Hematopoietic multipotent progenitor cell treated with erythropoietin and hydrocortisone succinate and interleukin-3 and kit ligand, for 15 days (in vitro differentiated cells): ENCODE measurements at regions not wholly inside any gene's neighbourhood (a gene's known extent, or its start where the extent isn't known, plus 50 kb on each side); places are given as distances from the start of the nearest gene placed in this dataset.
"Not testable (repeated sequence)": the region's sequence is repeated elsewhere in the genome, so short reads cannot be mapped to it uniquely, and the experiment has no call there.

Experiments
- DNase-seq: peaks from one replicate; pipeline ENCODE4 v3.0.0-alpha.2; 2015; ENCODE audit warnings: low spot score

DNA sequence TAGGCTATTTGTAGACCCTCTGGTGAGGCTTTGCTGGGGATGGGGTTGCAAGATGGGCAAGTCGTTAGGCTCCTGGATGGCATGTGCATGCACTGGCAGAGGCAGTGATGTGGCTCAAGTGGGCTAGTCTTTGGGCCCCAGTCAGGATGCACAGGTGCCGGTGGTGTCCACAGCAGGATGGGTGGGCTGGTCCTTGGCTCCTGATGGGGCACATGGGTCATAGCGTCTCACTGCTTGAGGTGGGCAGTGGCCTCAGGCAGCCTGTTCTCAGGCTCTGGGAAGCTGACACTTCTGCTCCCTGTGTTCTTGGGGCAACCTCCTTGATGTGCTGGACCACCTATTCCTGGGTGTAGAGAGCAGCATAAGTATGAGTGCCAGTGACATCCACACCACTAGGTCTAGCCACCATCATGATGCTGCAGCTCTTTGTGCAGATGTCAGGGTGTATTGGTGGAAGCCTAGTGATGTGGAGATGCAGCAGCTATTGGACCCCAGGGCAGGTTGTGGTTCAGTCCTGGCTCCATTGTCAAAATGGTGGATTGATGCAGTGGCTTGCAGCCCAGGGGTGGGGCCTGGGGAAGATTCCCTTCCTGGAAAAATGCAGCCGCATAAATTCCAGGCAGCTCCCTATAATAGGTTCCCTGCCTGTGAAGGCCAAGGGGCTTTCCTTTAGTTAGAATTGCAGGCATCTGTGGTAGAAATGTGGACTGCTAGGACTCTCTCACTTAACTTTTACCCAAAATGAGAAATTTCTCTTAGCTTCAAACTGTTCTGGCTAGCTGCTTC, 742.5 kb upstream of the MDGA2 start:
- DNase-seq, result no peak

DNA sequence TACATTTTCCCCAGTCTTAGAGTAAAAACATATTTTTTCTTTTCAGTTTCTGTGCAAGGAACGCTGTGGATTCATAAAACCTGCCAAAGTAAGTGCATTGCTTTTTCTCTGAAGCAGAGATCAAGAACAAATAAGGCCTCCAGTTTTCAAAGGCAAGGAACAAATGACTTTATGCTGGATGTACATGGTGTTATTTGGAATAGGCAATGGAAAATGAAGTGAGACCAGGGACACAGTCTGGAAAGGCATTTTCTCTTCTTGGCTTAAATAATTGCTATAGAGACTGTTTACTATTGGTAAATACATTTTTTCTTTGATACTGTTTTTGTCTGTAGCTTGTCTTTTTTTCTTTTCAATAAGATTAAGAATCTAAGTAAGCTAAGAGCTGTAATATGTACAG, 725.9 kb upstream of the MDGA2 start:
- DNase-seq, result no peak

GRCh38 chr14:48398675-48399282, 723.4 kb upstream of the MDGA2 start:
- DNase-seq, result no peak

DNA sequence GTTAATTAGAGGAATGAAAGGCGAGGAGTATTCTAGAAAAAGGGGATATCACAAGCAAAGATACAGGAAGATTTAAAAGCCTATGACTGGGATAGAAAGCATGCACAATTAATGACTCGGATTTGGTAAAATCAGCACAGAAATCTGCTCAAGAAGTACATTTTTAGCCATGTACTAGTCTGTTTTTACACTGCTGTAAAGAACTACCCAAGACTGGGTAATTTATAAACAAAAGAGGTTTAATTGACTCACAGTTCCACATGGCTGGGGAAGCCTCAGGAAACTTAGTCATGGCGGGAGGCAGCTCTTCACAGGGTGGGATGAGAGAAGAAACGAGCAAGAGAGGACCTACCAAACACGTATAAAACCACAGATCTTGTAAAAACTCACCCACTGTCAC, 716.3 kb upstream of the MDGA2 start:
- DNase-seq, result no peak

DNA sequence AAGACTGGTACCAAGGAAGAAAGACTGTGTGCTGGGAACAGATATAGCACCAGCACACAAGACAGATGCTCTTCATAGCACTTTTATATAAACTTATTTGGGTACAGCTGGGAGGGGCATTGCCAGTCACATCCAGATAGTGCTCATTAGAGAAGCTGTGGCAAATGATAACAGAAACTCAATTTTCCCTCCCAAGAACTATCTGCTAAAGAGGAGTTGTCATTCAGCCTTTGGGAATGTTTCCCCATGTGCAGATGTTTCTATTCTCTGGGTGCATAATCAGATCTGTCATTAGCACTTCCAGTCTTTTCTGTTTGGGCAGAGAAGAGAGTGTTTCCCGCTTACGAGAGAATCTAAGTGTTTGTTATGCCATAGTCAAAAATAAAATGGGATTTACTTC, 714.9 kb upstream of the MDGA2 start:
- DNase-seq, result no peak

DNA sequence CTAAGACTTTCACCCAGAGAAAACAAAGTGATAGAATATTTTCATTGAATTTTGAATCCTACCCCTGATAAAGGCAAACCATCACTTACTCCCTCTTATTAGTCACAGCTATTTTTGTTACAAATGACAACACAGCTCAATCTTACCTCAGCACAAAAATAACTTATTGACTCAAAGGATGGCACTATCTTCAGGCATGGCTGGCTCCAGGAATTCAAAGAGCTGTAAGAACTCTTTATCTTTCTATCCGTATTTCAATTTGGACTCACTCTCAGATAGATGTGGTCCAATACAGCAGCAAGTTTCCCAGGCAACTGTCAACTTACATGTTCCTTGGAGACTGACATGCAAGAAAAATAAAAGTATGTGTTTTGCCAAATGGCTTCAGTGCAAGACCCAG, 709.4 kb upstream of the MDGA2 start:
- no peak for DNase-seq

DNA sequence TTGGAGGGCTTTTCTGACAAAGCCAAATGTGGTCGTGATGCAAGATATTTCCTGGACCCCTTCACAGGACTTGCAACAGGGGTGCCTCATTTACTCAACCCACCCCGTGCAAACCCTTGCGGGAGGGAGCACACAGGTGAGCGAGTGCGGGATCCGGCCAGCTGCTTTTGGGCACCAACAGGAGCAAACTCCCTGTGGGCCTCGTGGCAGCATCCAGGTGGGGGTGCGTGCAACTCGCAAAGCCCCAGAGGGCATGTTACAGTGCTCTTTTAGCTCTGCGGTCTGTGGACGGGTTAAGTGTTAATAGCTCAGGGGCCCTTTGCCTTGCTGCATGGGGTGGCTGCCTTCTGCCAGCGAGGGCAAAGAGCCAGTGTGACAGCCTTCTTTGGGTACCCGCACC, 707.6 kb upstream of the MDGA2 start:
- no peak for DNase-seq

DNA sequence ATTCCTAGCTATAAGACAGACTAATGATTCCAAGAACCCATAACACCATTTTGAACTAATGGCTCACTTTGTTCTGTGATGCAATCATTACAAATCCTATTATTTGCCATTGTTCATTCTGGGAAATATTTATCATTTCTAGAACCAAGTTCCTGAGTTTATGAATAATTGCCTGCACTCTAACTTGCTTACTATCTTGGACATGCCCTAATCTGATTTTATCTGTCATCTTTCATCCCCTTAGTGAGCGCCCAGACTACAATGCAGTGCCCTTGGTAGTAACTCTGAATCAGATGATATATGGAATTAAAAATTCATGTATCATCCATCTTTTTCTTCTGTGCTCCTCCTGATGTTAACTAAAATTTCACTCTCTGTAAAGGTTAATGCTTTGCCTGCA, 703.1 kb upstream of the MDGA2 start:
- DNase-seq, result no peak

- no peak for DNase-seq
These were observed 698.6 kb upstream of the MDGA2 start for GRCh38 chr14:48373981-48374380.

DNA sequence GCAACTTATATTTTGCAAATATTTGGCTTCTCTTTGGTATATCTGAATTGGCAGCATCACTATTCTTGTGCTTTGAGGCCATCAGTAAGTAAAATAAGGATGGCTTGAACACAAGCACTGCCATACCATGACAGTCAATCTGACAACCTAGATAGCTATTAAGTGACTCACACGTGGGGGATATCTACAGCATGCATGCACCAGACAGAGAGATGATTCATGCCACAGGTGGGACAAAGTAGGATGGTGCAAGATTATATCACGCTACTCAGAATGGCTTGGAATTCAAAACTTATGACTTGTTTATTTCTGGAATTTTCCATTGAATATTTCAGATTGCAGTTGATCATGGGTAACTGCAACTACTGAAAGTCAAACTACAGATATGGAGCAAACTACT, 675.6 kb upstream of the MDGA2 start:
- DNase-seq, result no peak

- no peak for DNase-seq
These were observed 674.3 kb upstream of the MDGA2 start for GRCh38 chr14:48349689-48350088.

DNA sequence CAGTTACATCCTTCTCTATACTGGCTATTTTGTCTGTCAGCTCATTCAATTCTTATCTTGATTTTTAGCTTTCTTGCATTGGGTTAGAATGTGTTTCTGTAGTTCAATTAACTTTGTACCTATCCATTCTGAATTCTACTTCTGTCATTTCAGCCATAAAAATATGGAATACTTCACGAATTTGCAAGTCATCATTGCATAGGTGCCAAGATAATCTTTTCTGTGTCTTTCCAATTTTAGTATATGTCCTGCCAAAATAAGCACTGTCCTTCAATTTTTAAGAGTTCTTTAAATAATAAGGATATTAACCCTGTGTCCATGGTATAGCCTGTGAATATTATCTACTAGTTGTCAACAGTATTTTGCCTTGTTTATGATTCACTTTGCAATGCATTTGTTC, 665.7 kb upstream of the MDGA2 start:
- DNase-seq, result no peak

DNA sequence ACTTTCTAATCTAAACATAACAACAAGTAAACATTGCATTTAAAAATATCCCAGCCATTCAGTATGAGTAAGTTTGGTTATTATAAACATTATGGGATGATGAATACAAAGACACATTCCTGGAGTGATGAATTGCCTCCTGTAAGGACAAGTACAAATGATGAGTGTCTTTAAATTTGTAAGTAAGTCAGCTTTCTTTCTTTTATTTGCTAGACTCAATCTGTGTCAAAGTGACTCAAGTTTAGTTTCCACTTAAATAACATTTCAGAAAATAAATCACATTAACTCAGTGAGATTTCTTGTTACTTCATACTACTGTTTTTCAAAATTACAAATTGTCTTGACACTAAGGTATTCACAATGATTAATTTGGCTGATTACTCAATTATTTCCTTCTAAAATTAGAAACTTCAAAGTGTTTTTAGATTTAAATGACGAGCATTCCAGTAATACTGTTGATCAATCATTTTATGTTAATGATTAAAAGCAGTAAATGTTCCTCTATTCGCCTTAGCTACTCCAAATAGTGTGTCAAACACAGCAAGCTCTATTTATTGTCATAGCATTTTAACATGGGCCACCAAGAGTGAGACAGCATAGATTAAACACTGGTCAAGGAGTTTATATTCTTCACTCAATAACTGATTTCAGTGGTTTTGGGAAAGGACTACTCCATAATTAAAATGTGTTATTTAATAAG, 658.0 kb upstream of the MDGA2 start:
- no peak for DNase-seq

DNA sequence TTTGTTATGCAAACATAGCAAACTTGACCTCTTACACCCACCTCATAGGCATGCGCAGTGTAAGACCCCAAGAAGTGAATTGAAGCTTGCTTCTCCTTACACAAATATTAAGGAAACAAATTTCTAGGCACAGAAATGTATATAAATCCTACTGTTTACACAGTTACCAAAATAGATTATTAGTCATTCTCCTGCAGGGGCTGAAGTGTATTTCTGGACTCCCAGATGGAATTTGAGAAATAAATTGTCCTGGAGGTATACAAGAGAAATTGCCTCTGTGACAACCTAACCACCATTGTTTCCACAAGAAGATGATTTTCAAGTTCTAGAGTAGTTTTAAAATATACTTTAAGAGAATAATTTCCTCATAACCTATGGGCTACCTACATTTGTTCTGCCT, 656.0 kb upstream of the MDGA2 start:
- no peak for DNase-seq

DNA sequence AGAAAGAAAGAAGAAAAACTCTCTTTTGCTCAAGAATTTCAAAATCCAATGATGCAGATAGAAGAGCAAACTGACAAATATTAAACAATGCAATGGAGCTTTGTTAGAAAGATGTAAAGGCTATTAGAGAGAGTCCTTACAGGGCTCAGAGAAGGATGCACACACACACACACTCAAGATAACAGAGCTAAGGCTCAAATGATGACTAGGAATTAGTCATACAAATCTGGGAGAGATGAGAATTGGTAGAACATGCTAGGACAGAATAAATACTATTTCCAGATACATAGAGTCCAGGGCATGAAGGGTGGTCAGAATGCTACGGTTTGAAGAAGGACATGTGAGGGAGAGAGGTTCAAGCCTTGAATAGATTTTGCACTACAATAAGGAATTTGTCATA, 650.1 kb upstream of the MDGA2 start:
- DNase-seq, result no peak

DNA sequence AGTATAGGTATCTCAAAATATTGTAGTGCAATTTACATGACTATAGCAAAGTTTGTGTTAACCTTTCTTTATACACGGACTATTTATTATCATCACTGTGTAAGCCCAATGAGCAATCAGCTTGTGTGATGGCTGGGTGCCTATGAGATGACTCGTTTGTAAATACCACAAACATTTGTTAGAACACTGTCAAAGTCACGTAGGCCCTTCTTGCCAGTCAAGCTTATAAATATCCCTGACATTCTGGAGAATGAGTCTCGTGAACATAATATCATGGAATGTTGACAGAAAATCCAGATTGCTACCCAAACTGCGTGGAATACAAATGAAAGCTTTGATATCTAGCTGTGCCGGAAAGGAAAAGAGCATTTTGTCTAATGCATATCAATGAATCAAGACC, 648.3 kb upstream of the MDGA2 start:
- DNase-seq, result no peak

DNA sequence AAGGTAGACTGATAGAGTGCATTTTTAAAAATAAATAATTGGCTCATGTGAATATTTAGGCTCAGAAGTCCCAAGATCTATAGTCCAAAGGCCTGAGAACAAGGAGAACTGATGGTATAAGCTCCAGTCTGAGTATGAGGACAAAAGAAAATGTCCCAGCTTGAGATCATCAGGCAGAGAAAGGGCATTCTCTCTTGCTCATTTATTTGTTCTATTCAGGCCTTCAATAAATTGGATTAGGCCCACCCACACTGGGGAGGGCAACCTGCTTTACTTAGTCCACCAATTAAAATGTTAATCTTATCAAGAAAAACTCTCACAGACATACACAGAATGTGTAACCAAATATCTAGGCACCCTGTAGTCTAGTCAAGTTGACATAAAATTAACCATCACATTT, 644.4 kb upstream of the MDGA2 start:
- DNase-seq, result no peak

DNA sequence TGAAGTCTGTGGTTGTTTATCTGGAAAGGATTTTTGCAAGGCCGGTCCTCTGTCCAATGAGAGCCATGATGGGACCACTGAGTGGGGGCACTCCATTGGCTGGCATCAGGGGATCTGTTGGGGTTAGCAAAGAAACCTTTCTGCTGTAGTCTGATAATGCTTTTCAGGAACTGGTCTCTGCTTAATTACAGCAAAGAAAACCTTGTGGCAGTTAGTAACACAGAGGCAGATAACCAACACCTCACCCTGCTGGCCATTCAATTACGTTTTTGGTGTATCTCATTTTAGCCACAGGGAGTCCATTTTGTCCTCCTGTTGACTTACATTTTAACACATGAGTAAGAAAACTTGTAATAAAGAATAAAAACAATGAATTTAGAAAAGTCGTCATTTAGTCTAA, 629.3 kb upstream of the MDGA2 start:
- DNase-seq, result no peak

DNA sequence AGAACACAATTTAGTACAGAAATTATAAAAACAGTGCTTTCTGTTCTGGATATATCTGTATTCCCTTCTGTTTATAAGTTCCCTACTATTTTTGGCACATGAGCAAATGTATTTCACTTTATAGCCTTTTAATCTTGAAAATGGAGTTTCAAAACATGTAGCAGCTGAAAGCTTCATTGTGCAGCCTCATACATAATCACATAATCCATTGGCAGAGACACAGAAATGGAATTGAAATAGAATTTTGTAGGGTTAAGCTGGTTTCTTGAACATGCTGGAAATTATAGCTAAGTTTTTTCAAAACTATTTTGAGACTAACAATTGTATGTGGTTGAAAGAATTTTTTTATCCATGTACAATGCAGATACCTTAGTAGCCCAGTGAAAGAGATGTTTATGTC, 614.3 kb upstream of the MDGA2 start:
- no peak for DNase-seq

- DNase-seq, result not testable (repeated sequence)
These were observed 609.8 kb upstream of the MDGA2 start for GRCh38 chr14:48285217-48285616.

DNA sequence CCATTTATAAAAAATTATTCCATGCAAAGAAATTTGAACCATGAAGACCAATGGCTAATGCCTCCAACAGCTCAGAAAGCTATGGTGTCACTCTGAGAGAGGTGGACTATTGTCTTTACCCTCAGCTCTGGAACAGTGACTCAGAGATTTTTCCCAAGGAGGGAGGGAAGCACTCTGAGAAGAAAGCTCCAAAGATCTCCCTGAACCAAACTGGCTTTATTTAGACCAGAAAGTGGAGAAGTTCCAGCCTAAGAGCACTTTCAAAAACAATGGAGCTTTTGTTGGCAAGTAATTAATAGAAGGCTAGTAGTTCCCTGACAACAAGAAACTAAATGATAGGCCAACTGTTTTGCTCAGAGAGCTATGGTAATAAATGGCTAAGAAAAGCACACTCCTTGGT, 599.9 kb upstream of the MDGA2 start:
- no peak for DNase-seq

GRCh38 chr14:48274826-48275225, 599.4 kb upstream of the MDGA2 start:
- no peak for DNase-seq

DNA sequence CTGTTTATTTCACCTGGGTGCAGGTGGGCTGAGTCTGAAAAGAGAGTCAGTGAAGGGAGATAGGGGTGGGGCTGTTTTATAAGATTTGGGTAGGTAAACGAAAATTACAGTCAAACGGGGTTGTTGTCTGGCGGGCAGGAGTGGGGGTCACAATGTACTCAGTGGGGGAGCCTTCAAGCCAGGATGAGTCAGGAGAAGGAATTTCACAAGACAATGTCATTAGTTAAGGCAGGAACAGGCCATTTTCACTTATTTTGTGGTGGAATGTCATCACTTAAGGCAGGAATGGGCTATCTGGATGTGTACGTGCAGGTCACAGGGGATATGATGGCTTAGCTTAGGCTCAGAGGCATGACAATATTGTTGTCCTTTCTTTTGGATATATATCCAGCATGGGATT, 592.5 kb upstream of the MDGA2 start:
- DNase-seq, result not testable (repeated sequence)

DNA sequence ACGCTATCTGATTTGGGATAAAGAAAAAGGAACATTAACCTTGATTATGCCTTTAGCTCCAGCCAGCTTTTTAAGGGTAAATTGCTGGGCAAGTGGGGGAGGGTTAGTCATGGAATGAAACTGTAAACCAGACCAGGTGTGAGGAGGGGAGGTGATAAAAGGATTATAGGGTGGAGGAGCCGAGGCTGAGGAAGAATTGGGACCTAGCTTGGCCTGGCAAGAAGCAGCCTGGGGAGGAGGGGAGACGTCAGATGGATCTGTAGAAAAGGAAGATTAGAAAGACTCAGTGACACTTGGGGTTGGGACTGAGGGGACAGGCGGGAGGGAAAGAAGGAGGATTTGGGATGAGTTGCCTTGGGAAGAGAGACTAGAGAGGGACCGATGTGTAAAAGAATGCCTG, 590.8 kb upstream of the MDGA2 start:
- not testable (repeated sequence) for DNase-seq
